Osteoblast (primary cell): ENCODE measurements at regions not wholly inside any gene's neighbourhood (a gene's known extent, or its start where the extent isn't known, plus 50 kb on each side); places are given as distances from the start of the nearest gene placed in this dataset.

ENCODE experiments used
- DNase-seq: peaks from one replicate; pipeline ENCODE4 v3.0.0; 2011; ENCODE audit warnings: low spot score, mixed read lengths; ENCODE audit not compliant: insufficient read length; ENCODE audit errors: missing footprints
- H2AFZ ChIP-seq: 2 replicates; pipeline ENCODE4 v1.6.0; 2011; ENCODE audit warnings: mild to moderate bottlenecking, low read length
- H3K27ac ChIP-seq: 2 replicates; pipeline ENCODE4 v1.5.1; 2011; ENCODE audit warnings: mild to moderate bottlenecking, low read depth, low read length, moderate library complexity
- H3K27me3 ChIP-seq: 2 replicates; pipeline ENCODE4 v1.6.0; 2012; ENCODE audit warnings: mild to moderate bottlenecking, control low read depth, inconsistent platforms, low read length, moderate library complexity; ENCODE audit not compliant: insufficient read depth
- H3K36me3 ChIP-seq: 2 replicates; pipeline ENCODE4 v1.5.1; 2011; ENCODE audit warnings: mild to moderate bottlenecking, low read length, control low read depth, moderate library complexity; ENCODE audit not compliant: insufficient read depth
- H3K4me1 ChIP-seq: 2 replicates; pipeline ENCODE4 v1.5.1; 2011; ENCODE audit warnings: mild to moderate bottlenecking, low read length, control low read depth, moderate library complexity; ENCODE audit not compliant: insufficient read depth
- H3K4me2 ChIP-seq: 2 replicates; pipeline ENCODE4 v1.6.0; 2011; ENCODE audit warnings: mild to moderate bottlenecking, low read length; ENCODE audit not compliant: insufficient read depth
- H3K4me3 ChIP-seq: fragments of 200-600 bp; sonication (generic); 3 replicates; pipeline ENCODE4 v1.5.1; 2012; ENCODE audit warnings: mild to moderate bottlenecking, low read length, inconsistent platforms; ENCODE audit not compliant: insufficient read depth
- H3K79me2 ChIP-seq: 2 replicates; pipeline ENCODE4 v1.6.0; 2012; ENCODE audit warnings: mild to moderate bottlenecking, low read length, control low read depth, inconsistent platforms; ENCODE audit not compliant: insufficient read depth
- H3K9me3 ChIP-seq: 2 replicates; pipeline ENCODE4 v1.5.1; 2011; ENCODE audit warnings: low read depth, low read length, control low read depth
- H4K20me1 ChIP-seq: 2 replicates; pipeline ENCODE4 v1.6.0; 2012; ENCODE audit warnings: mild to moderate bottlenecking, low read length, control low read depth; ENCODE audit not compliant: insufficient read depth
- CTCF ChIP-seq: IDR thresholded peaks from 2 replicates; pipeline ENCODE4 v1.5.1; 2011; ENCODE audit warnings: mild to moderate bottlenecking, low read depth, low read length, moderate library complexity; ENCODE audit errors: extremely low read depth

DNA sequence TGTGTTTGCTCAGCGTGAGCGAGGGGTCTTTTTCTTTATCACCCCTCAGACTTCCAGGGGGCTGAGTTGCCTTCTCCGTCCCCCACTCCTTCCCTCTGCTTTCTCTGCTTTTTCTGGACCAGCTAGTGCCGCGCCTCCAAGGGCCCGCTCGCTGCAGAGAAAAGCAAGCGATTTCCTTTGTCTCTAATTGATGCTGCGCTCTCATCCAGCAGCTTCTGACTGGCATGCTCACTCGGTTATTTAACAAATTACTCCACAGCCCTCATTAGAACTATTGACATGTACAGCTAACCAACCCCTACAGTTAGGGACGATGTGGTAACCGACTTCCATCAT, 288.0 kb downstream of the ELAVL2 start:
- no peak overlapping the region for H2AFZ ChIP-seq
- H3K36me3 ChIP-seq = no peaks in the 10 kb centered on the region
- no peak for TF ChIP-seq CTCF
- H3K4me3 ChIP-seq = no peak overlapping the region
- H4K20me1 ChIP-seq = no peaks in the 10 kb centered on the region
- no peak for DNase-seq
- no peak overlapping the region for H3K27ac ChIP-seq
- no peaks in the 10 kb centered on the region for H3K27me3 ChIP-seq
- H3K9me3 ChIP-seq = no peaks in the 10 kb centered on the region
- no peak overlapping the region for H3K4me2 ChIP-seq
- no peaks in the 10 kb centered on the region for H3K79me2 ChIP-seq
- no peaks in the 10 kb centered on the region for H3K4me1 ChIP-seq

DNA sequence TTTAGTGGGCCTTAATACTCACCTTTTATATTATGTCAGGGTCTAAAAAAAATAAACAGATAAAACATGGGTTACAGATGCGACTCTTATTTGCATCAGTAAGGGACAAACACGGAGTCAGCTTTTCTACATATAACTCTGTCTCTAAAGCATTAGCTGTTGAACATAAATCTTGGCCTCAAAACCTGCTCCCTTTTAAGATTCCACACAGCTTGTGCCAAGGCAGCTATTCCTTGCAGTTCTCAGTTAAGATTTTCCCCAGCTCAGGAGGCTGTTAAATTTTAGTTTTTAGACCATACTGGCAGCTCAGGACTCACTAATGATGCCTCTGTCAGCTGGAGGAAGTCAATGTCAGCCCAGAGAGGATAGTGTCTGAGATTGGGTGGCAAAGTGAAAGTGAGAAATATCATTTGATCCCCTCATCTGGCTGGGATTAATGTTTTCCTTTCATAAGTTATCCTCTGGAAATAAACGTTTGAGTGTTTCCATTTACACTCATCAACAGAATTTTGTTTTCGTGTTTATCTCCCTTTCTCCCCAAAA, 287.5 kb downstream of the ELAVL2 start:
- TF ChIP-seq CTCF = no peak
- Histone ChIP-seq H3K4me2 (no peak overlapping the region), H3K27me3 (no peaks in the 10 kb centered on the region), H3K79me2 (no peaks in the 10 kb centered on the region), H4K20me1 (no peaks in the 10 kb centered on the region), H3K36me3 (no peaks in the 10 kb centered on the region), H3K9me3 (no peaks in the 10 kb centered on the region), H3K4me3 (no peak overlapping the region), H3K27ac (no peak overlapping the region), H2AFZ (no peak overlapping the region), H3K4me1 (no peaks in the 10 kb centered on the region)
- DNase-seq = no peak

DNA sequence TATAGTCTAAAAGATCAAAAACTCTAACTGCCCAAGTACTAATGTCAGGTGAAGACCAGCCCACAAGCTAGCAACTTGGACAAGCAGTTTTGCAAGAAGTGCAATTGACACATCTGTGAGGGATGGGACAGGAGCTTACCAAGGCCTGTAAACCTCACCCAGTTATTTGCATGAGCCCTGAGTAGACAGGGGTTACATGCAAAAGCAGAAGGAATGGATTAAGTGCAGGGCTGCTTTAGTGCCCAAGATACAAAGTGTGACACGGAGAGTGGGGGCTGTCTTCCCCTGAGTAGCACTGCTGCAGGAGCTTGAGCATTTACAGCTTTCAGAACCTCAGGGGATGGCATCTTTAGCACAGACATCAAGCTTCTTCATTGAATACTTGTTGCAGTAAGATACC, 286.7 kb downstream of the ELAVL2 start:
- Histone ChIP-seq H3K27me3 (no peaks in the 10 kb centered on the region), H4K20me1 (no peaks in the 10 kb centered on the region), H3K4me1 (no peaks in the 10 kb centered on the region), H3K79me2 (no peaks in the 10 kb centered on the region), H3K36me3 (no peaks in the 10 kb centered on the region), H2AFZ (no peak overlapping the region), H3K9me3 (no peaks in the 10 kb centered on the region), H3K4me3 (no peak overlapping the region), H3K4me2 (no peak overlapping the region), H3K27ac (no peak overlapping the region)
- no peak for TF ChIP-seq CTCF
- DNase-seq = no peak

- Histone ChIP-seq H3K4me2 (no peak overlapping the region), H3K27me3 (no peaks in the 10 kb centered on the region), H3K4me3 (no peak overlapping the region), H4K20me1 (no peaks in the 10 kb centered on the region), H3K27ac (no peak overlapping the region), H3K36me3 (no peaks in the 10 kb centered on the region), H3K9me3 (no peaks in the 10 kb centered on the region), H2AFZ (no peak overlapping the region), H3K79me2 (no peaks in the 10 kb centered on the region), H3K4me1 (no peaks in the 10 kb centered on the region)
- TF ChIP-seq CTCF = no peak
- no peak for DNase-seq
Observed at GRCh38 chr9:23541976-23542375, 284.1 kb downstream of the ELAVL2 start.
